ENCODE measurements at regions not wholly inside any gene's neighbourhood (a gene's known extent, or its start where the extent isn't known, plus 50 kb on each side); places are given as distances from the start of the nearest gene placed in this dataset.

- Histone ChIP-seq H3K27ac (no peak overlapping the region), H3K4me3 (ENCODE audit: low read depth, low read length) (no peak overlapping the region), H2AFZ (no peak overlapping the region), H3K79me2 (no peaks in the 10 kb centered on the region), H3K27me3 (ENCODE audit: control insufficient read depth, insufficient read depth, low read length) (no peaks in the 10 kb centered on the region), H3K4me2 (ENCODE audit: low read length) (no peak overlapping the region), H3K4me1 (no peaks in the 10 kb centered on the region), H3K9ac (no peak overlapping the region), H3K36me3 (ENCODE audit: control insufficient read depth, insufficient read depth, low read length) (no peaks in the 10 kb centered on the region), H3K9me3 (ENCODE audit: control insufficient read depth, low read length) (no peaks in the 10 kb centered on the region)
- TF ChIP-seq CTCF (IDR thresholded peaks at IDR 0.05) = no peak
Measured at GRCh38 chr1:60535713-60536112, 462.1 kb upstream of the C1orf87 start.

- Histone ChIP-seq H3K27ac (no peak overlapping the region), H3K27me3 (ENCODE audit: control insufficient read depth, insufficient read depth, low read length) (no peaks in the 10 kb centered on the region), H3K4me2 (ENCODE audit: low read length) (no peak overlapping the region), H3K9me3 (ENCODE audit: control insufficient read depth, low read length) (no peaks in the 10 kb centered on the region), H3K9ac (no peak overlapping the region), H3K4me3 (ENCODE audit: low read depth, low read length) (no peak overlapping the region), H3K36me3 (ENCODE audit: control insufficient read depth, insufficient read depth, low read length) (no peaks in the 10 kb centered on the region), H3K4me1 (no peaks in the 10 kb centered on the region), H3K79me2 (no peaks in the 10 kb centered on the region), H2AFZ (no peak overlapping the region)
- TF ChIP-seq CTCF (IDR thresholded peaks at IDR 0.05) = no peak
Measured at GRCh38 chr1:60527567-60527966, 454.0 kb upstream of the C1orf87 start.

GRCh38 chr1:60516996-60517395 lies 443.4 kb upstream of the C1orf87 start:
- H3K36me3 ChIP-seq (ENCODE audit: control insufficient read depth, insufficient read depth, low read length) = no peaks in the 10 kb centered on the region
- no peak overlapping the region for H3K27ac ChIP-seq
- no peaks in the 10 kb centered on the region for H3K4me1 ChIP-seq
- no peak overlapping the region for H3K4me2 ChIP-seq (ENCODE audit: low read length)
- H2AFZ ChIP-seq = no peak overlapping the region
- no peak overlapping the region for H3K4me3 ChIP-seq (ENCODE audit: low read depth, low read length)
- no peaks in the 10 kb centered on the region for H3K79me2 ChIP-seq
- H3K9ac ChIP-seq = no peak overlapping the region
- no peak for TF ChIP-seq CTCF (IDR thresholded peaks at IDR 0.05)
- no peaks in the 10 kb centered on the region for H3K9me3 ChIP-seq (ENCODE audit: control insufficient read depth, low read length)
- H3K27me3 ChIP-seq (ENCODE audit: control insufficient read depth, insufficient read depth, low read length) = no peaks in the 10 kb centered on the region

- no peak for TF ChIP-seq CTCF (IDR thresholded peaks at IDR 0.05)
- no peaks in the 10 kb centered on the region for H3K79me2 ChIP-seq
- no peak overlapping the region for H3K27ac ChIP-seq
- no peak overlapping the region for H3K4me2 ChIP-seq (ENCODE audit: low read length)
- H3K9me3 ChIP-seq (ENCODE audit: control insufficient read depth, low read length) = no peaks in the 10 kb centered on the region
- no peaks in the 10 kb centered on the region for H3K27me3 ChIP-seq (ENCODE audit: control insufficient read depth, insufficient read depth, low read length)
- H2AFZ ChIP-seq = no peak overlapping the region
- no peaks in the 10 kb centered on the region for H3K36me3 ChIP-seq (ENCODE audit: control insufficient read depth, insufficient read depth, low read length)
- no peak overlapping the region for H3K4me3 ChIP-seq (ENCODE audit: low read depth, low read length)
- no peaks in the 10 kb centered on the region for H3K4me1 ChIP-seq
- no peak overlapping the region for H3K9ac ChIP-seq
Measured at GRCh38 chr1:60510162-60510561, 436.6 kb upstream of the C1orf87 start.

- Histone ChIP-seq H3K4me3 (ENCODE audit: low read depth, low read length) (no peak overlapping the region), H2AFZ (no peak overlapping the region), H3K9me3 (ENCODE audit: control insufficient read depth, low read length) (no peaks in the 10 kb centered on the region), H3K4me2 (ENCODE audit: low read length) (no peak overlapping the region), H3K4me1 (no peaks in the 10 kb centered on the region), H3K36me3 (ENCODE audit: control insufficient read depth, insufficient read depth, low read length) (no peaks in the 10 kb centered on the region), H3K27ac (no peak overlapping the region), H3K27me3 (ENCODE audit: control insufficient read depth, insufficient read depth, low read length) (no peaks in the 10 kb centered on the region), H3K79me2 (no peaks in the 10 kb centered on the region), H3K9ac (no peak overlapping the region)
- no peak for TF ChIP-seq CTCF (IDR thresholded peaks at IDR 0.05)
Measured at GRCh38 chr1:60504206-60504840, 430.8 kb upstream of the C1orf87 start.
